Activated CD8-positive, alpha-beta memory T cell treated with anti-CD3 and anti-CD28 coated beads, Interleukin-2, amount 10 ng/mL, durations not matched to agents 7 days and 5 days (primary cell): ENCODE measurements at regions not wholly inside any gene's neighbourhood (a gene's known extent, or its start where the extent isn't known, plus 50 kb on each side); places are given as distances from the start of the nearest gene placed in this dataset.
"Not testable (repeated sequence)": the region's sequence is repeated elsewhere in the genome, so short reads cannot be mapped to it uniquely, and the experiment has no call there.

Experiments used
- ATAC-seq: fragments of 150-1000 bp; cut with Tn5 transposase; one replicate; pipeline ENCODE4 v1.10.0; 2021; ENCODE audit warnings: moderate library complexity
- CTCF ChIA-PET: fragments of 350-600 bp; sonication (Branson Sonifier 250); formaldehyde crosslinking; loops from one replicate; lab custom pipeline; 2021; ENCODE audit warnings: antibody characterized with exemption; lab: Charles Lee
- DNase-seq: peaks from one replicate; pipeline ENCODE4 v3.0.0-alpha.2; 2020
- H3K27ac Mint-ChIP-seq: one replicate; pipeline ENCODE4 v1.8.0; 2021; ENCODE audit warnings: mild to moderate bottlenecking, mixed read lengths
- H3K27me3 Mint-ChIP-seq: one replicate; pipeline ENCODE4 v1.8.0; 2021; ENCODE audit warnings: mixed read lengths
- H3K36me3 Mint-ChIP-seq: one replicate; pipeline ENCODE4 v1.8.0; 2021; ENCODE audit warnings: mild to moderate bottlenecking, mixed read lengths
- H3K4me1 Mint-ChIP-seq: one replicate; pipeline ENCODE4 v1.8.0; 2021; ENCODE audit warnings: mixed read lengths
- H3K4me3 Mint-ChIP-seq: one replicate; pipeline ENCODE4 v1.8.0; 2021; ENCODE audit warnings: mild to moderate bottlenecking, moderate library complexity, mixed read lengths
- H3K9me3 Mint-ChIP-seq: one replicate; pipeline ENCODE4 v1.8.0; 2022; ENCODE audit warnings: low read depth, mixed read lengths

- DNase-seq (no peak), ATAC-seq (no peak)
- Mint-ChIP-seq H3K27ac (no peak overlapping the region), H3K36me3 (no peaks in the 10 kb centered on the region), H3K4me1 (no peaks in the 10 kb centered on the region), H3K4me3 (no peak overlapping the region), H3K27me3 (no peaks in the 10 kb centered on the region), H3K9me3 (no peaks in the 10 kb centered on the region)
- CTCF ChIA-PET: no interaction called here
These were observed 154.8 kb upstream of the IRS2 start for GRCh38 chr13:109941221-109941620.

- no peak overlapping the region for H3K27ac Mint-ChIP-seq
- no peak for DNase-seq
- H3K4me1 Mint-ChIP-seq: no peaks in the 10 kb centered on the region
- no peak overlapping the region for H3K4me3 Mint-ChIP-seq
- no peak for ATAC-seq
- no peaks in the 10 kb centered on the region for H3K27me3 Mint-ChIP-seq
- no peaks in the 10 kb centered on the region for H3K36me3 Mint-ChIP-seq
- no peaks in the 10 kb centered on the region for H3K9me3 Mint-ChIP-seq
- CTCF ChIA-PET: no interaction called here
These were observed 154.3 kb upstream of the IRS2 start for GRCh38 chr13:109940637-109941036.

- Mint-ChIP-seq H3K27me3 (no peaks in the 10 kb centered on the region), H3K4me3 (no peak overlapping the region)
These were observed 153.5 kb upstream of the IRS2 start for GRCh38 chr13:109939838-109940237.

GRCh38 chr13:109939180-109939579, 152.8 kb upstream of the IRS2 start:
- H3K27me3 Mint-ChIP-seq: no peaks in the 10 kb centered on the region
- ATAC-seq (no peak), DNase-seq (no peak)
- no peak overlapping the region for H3K27ac Mint-ChIP-seq
- no peaks in the 10 kb centered on the region for H3K36me3 Mint-ChIP-seq
- H3K4me3 Mint-ChIP-seq: no peak overlapping the region
- no peaks in the 10 kb centered on the region for H3K9me3 Mint-ChIP-seq
- CTCF ChIA-PET: no interaction called here
- H3K4me1 Mint-ChIP-seq: no peaks in the 10 kb centered on the region

More at GRCh38 chr13:109939838-109940237, 153.5 kb upstream of the IRS2 start:
- Mint-ChIP-seq H3K27ac (no peak overlapping the region), H3K36me3 (no peaks in the 10 kb centered on the region), H3K4me1 (no peaks in the 10 kb centered on the region), H3K9me3 (no peaks in the 10 kb centered on the region)
- ATAC-seq (no peak), DNase-seq (no peak)
- CTCF ChIA-PET: no interaction called here

- CTCF ChIA-PET: no interaction called here
- Mint-ChIP-seq H3K27ac (no peak overlapping the region), H3K9me3 (no peaks in the 10 kb centered on the region), H3K4me1 (no peaks in the 10 kb centered on the region), H3K4me3 (no peak overlapping the region), H3K36me3 (no peaks in the 10 kb centered on the region), H3K27me3 (no peaks in the 10 kb centered on the region)
- DNase-seq (no peak), ATAC-seq (no peak)
These were observed 152.0 kb upstream of the IRS2 start for GRCh38 chr13:109938255-109938936.

- H3K4me1 Mint-ChIP-seq, CTCF ChIA-PET, H3K36me3 Mint-ChIP-seq, H3K4me3 Mint-ChIP-seq, ATAC-seq, H3K27ac Mint-ChIP-seq, H3K27me3 Mint-ChIP-seq, H3K9me3 Mint-ChIP-seq, DNase-seq: not testable (repeated sequence)
These were observed 148.1 kb upstream of the IRS2 start for GRCh38 chr13:109934520-109934919.

- Mint-ChIP-seq H3K4me3 (no peak overlapping the region), H3K9me3 (no peaks in the 10 kb centered on the region), H3K27ac (no peak overlapping the region), H3K36me3 (no peaks in the 10 kb centered on the region), H3K4me1 (no peaks in the 10 kb centered on the region), H3K27me3 (no peaks in the 10 kb centered on the region)
- DNase-seq (no peak), ATAC-seq (no peak)
- CTCF ChIA-PET: no interaction called here
These were observed 147.1 kb upstream of the IRS2 start for GRCh38 chr13:109933476-109933875.

- no peaks in the 10 kb centered on the region for H3K27me3 Mint-ChIP-seq
- no peaks in the 10 kb centered on the region for H3K9me3 Mint-ChIP-seq
- H3K4me1 Mint-ChIP-seq: no peaks in the 10 kb centered on the region
- no peak overlapping the region for H3K27ac Mint-ChIP-seq
- CTCF ChIA-PET: no interaction called here
- no peak overlapping the region for H3K4me3 Mint-ChIP-seq
- no peaks in the 10 kb centered on the region for H3K36me3 Mint-ChIP-seq
- DNase-seq: no peak
- ATAC-seq: no peak
These were observed 138.0 kb upstream of the IRS2 start for GRCh38 chr13:109924376-109924775.

GRCh38 chr13:109922518-109922917, 136.1 kb upstream of the IRS2 start:
- Mint-ChIP-seq H3K4me3 (no peak overlapping the region), H3K27me3 (no peaks in the 10 kb centered on the region), H3K36me3 (no peaks in the 10 kb centered on the region), H3K27ac (no peak overlapping the region), H3K4me1 (no peaks in the 10 kb centered on the region), H3K9me3 (no peaks in the 10 kb centered on the region)
- no peak for DNase-seq
- ATAC-seq: no peak
- CTCF ChIA-PET: no interaction called here

GRCh38 chr13:109919715-109920375, 133.5 kb upstream of the IRS2 start:
- Mint-ChIP-seq H3K9me3 (no peaks in the 10 kb centered on the region), H3K4me1 (no peaks in the 10 kb centered on the region), H3K4me3 (no peak overlapping the region), H3K27ac (no peak overlapping the region), H3K27me3 (no peaks in the 10 kb centered on the region), H3K36me3 (no peaks in the 10 kb centered on the region)
- no peak for ATAC-seq
- no peak for DNase-seq
- CTCF ChIA-PET: no interaction called here

- H3K27me3 Mint-ChIP-seq: peaks cover 2% of the 10 kb centered on the region
- no peaks in the 10 kb centered on the region for H3K36me3 Mint-ChIP-seq
- H3K4me3 Mint-ChIP-seq: no peak overlapping the region
- DNase-seq: no peak
- H3K9me3 Mint-ChIP-seq: no peaks in the 10 kb centered on the region
- no peaks in the 10 kb centered on the region for H3K4me1 Mint-ChIP-seq
- H3K27ac Mint-ChIP-seq: no peak overlapping the region
- ATAC-seq: no peak
- CTCF ChIA-PET: no interaction called here
These were observed 131.9 kb upstream of the IRS2 start for GRCh38 chr13:109918179-109918711.

GRCh38 chr13:109917422-109917821, 131.0 kb upstream of the IRS2 start:
- CTCF ChIA-PET: no interaction called here
- H3K4me3 Mint-ChIP-seq: no peak overlapping the region
- DNase-seq: no peak
- H3K27ac Mint-ChIP-seq: no peak overlapping the region
- no peaks in the 10 kb centered on the region for H3K9me3 Mint-ChIP-seq
- peaks cover 3% of the 10 kb centered on the region for H3K27me3 Mint-ChIP-seq
- no peaks in the 10 kb centered on the region for H3K4me1 Mint-ChIP-seq
- ATAC-seq: no peak
- no peaks in the 10 kb centered on the region for H3K36me3 Mint-ChIP-seq

GRCh38 chr13:109913936-109914510, 127.6 kb upstream of the IRS2 start:
- H3K36me3 Mint-ChIP-seq: no peaks in the 10 kb centered on the region
- ATAC-seq: no peak
- H3K4me1 Mint-ChIP-seq: no peaks in the 10 kb centered on the region
- H3K4me3 Mint-ChIP-seq: no peak overlapping the region
- no peak overlapping the region for H3K27ac Mint-ChIP-seq
- peaks cover 3% of the 10 kb centered on the region for H3K27me3 Mint-ChIP-seq
- no peaks in the 10 kb centered on the region for H3K9me3 Mint-ChIP-seq
- CTCF ChIA-PET: no interaction called here
- no peak for DNase-seq

- H3K4me3 Mint-ChIP-seq: no peak overlapping the region
- H3K4me1 Mint-ChIP-seq: no peaks in the 10 kb centered on the region
- H3K27me3 Mint-ChIP-seq: peaks cover 3% of the 10 kb centered on the region
- CTCF ChIA-PET: no interaction called here
- ATAC-seq: no peak
- H3K36me3 Mint-ChIP-seq: no peaks in the 10 kb centered on the region
- H3K9me3 Mint-ChIP-seq: no peaks in the 10 kb centered on the region
- no peak for DNase-seq
- no peak overlapping the region for H3K27ac Mint-ChIP-seq
These were observed 126.8 kb upstream of the IRS2 start for GRCh38 chr13:109913186-109913585.
